ENCODE measurements at regions not wholly inside any gene's neighbourhood (a gene's known extent, or its start where the extent isn't known, plus 50 kb on each side); places are given as distances from the start of the nearest gene placed in this dataset.

DNA sequence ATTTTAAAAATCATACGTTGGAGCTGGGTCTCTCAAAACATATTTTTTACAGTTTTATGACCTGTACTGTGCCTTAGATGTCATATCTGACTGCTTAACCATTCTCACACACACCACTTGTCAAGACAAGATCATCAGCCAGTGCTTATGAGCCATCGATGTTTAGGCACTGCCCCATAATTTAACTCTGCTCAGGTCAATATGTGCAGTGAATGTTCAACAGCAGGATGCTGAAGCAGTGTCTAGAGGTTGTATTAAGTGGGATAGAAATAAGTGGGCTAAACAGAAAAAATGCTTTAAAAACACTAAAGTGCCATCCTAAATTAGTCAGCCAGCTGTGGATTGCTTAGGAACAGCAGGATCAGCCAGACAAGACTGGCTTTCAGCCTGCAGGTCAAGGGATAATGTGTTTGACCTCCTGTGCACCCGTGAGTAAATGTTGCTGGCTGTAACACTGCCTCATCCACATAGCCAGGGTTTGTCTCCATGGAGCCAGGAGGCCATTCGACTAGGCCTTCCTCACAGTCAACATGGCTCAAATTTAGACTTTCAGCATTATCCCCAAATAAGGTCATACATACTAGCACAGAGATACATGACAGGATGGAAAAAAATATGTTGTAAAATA lies 139.0 kb upstream of the NXPH2 start:
- H3K9me3 Mint-ChIP-seq (ENCODE audit: unreplicated experiment) = no peaks in the 10 kb centered on the region
- no peaks in the 10 kb centered on the region for H3K36me3 Mint-ChIP-seq (ENCODE audit: unreplicated experiment)
- no peak overlapping the region for H3K4me3 Mint-ChIP-seq (ENCODE audit: unreplicated experiment)
- TF ChIP-seq, protein P1, sequence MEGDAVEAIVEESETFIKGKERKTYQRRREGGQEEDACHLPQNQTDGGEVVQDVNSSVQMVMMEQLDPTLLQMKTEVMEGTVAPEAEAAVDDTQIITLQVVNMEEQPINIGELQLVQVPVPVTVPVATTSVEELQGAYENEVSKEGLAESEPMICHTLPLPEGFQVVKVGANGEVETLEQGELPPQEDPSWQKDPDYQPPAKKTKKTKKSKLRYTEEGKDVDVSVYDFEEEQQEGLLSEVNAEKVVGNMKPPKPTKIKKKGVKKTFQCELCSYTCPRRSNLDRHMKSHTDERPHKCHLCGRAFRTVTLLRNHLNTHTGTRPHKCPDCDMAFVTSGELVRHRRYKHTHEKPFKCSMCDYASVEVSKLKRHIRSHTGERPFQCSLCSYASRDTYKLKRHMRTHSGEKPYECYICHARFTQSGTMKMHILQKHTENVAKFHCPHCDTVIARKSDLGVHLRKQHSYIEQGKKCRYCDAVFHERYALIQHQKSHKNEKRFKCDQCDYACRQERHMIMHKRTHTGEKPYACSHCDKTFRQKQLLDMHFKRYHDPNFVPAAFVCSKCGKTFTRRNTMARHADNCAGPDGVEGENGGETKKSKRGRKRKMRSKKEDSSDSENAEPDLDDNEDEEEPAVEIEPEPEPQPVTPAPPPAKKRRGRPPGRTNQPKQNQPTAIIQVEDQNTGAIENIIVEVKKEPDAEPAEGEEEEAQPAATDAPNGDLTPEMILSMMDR (IDR thresholded peaks at IDR 0.05) = no peak
- DNase-seq (ENCODE audit: extremely low spot score, unreplicated experiment) = no peak
- H3K27me3 Mint-ChIP-seq (ENCODE audit: unreplicated experiment) = peaks cover 7% of the 10 kb centered on the region
- peaks cover 6% of the 10 kb centered on the region for H3K4me1 Mint-ChIP-seq (ENCODE audit: unreplicated experiment)
- H3K27ac Mint-ChIP-seq (ENCODE audit: unreplicated experiment) = no peak overlapping the region

DNA sequence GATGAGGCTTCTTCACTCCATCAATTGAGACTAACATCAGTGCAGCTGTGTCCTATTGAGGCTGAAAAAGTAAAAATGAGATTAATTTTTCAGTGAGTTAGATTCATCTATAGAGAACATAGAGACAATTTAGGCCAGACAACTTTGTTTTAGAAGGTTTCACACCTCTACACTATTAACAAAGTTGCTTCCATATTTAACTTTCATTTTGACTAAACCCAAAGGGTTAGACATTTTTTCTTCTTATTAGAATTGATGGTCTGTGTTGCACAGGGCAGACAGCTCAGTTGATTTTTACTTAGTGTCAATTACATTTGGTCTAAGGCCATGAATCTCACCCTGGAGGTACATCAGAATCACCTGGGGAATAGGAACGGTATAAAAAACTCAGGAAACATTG lies 130.2 kb upstream of the NXPH2 start:
- Mint-ChIP-seq H3K9me3 (ENCODE audit: unreplicated experiment) (no peaks in the 10 kb centered on the region), H3K36me3 (ENCODE audit: unreplicated experiment) (no peaks in the 10 kb centered on the region), H3K4me1 (ENCODE audit: unreplicated experiment) (no peaks in the 10 kb centered on the region), H3K27ac (ENCODE audit: unreplicated experiment) (no peak overlapping the region), H3K27me3 (ENCODE audit: unreplicated experiment) (peaks cover 8% of the 10 kb centered on the region), H3K4me3 (ENCODE audit: unreplicated experiment) (no peak overlapping the region)
- TF ChIP-seq, protein P1 (IDR thresholded peaks at IDR 0.05) = no peak
- no peak for DNase-seq (ENCODE audit: extremely low spot score, unreplicated experiment)

DNA sequence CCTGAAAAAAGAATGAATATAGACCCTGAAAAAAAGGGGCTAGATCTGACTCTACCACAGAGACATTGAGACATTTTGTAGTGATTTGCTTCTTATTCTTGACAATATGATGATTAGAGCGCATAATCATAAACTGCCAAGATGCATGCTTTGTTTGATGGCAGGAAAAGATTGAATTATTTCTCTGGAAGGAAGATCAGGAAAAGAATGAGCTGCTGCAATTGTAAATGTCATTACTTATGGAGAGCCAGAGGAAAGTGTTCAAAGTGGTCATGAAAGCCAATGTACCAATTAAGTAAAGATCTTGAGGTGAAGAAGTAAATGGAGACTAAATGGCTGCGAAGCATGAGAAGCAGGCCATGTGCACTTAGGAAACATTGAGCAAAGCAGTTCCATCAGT lies 126.4 kb upstream of the NXPH2 start:
- H3K36me3 Mint-ChIP-seq (ENCODE audit: unreplicated experiment) = no peaks in the 10 kb centered on the region
- H3K27me3 Mint-ChIP-seq (ENCODE audit: unreplicated experiment) = peaks cover 17% of the 10 kb centered on the region
- H3K4me1 Mint-ChIP-seq (ENCODE audit: unreplicated experiment) = no peaks in the 10 kb centered on the region
- no peak overlapping the region for H3K27ac Mint-ChIP-seq (ENCODE audit: unreplicated experiment)
- DNase-seq (ENCODE audit: extremely low spot score, unreplicated experiment) = no peak
- TF ChIP-seq, protein P1 (IDR thresholded peaks at IDR 0.05) = no peak
- H3K9me3 Mint-ChIP-seq (ENCODE audit: unreplicated experiment) = no peaks in the 10 kb centered on the region
- no peak overlapping the region for H3K4me3 Mint-ChIP-seq (ENCODE audit: unreplicated experiment)

DNA sequence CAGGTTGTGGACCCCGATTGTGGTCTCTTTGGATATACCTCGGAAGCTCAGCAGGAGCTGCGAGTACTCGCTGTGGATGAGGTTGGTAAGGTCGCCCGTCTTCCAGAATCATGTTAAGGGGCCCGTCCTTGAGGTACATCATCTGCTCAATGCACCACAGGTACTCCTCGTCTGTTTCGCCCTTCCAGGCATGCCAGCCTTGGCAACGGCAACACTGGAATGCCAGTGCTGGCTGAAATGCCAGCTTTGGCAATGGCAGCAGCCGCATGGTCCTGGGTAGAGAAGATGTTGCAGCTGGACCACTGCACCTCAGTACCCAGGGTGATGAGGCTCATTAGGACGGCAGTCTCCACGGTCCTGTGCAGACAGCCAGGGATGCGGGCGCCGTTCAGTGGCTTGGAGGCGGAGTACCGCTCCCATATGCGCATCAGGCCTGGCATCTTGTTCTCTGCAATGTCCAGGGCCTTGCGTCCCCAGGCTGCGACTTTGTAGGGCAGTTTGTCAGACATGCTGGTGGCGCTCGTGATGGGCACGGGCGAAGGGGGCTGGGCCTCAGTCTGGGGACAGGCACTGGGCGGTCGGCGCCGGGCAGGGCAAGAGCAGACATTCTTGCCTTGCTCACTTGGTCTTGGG lies 122.2 kb upstream of the NXPH2 start:
- Mint-ChIP-seq H3K36me3 (ENCODE audit: unreplicated experiment) (no peaks in the 10 kb centered on the region), H3K9me3 (ENCODE audit: unreplicated experiment) (no peaks in the 10 kb centered on the region), H3K27me3 (ENCODE audit: unreplicated experiment) (peaks cover 9% of the 10 kb centered on the region), H3K4me3 (ENCODE audit: unreplicated experiment) (no peak overlapping the region), H3K4me1 (ENCODE audit: unreplicated experiment) (no peaks in the 10 kb centered on the region), H3K27ac (ENCODE audit: unreplicated experiment) (no peak overlapping the region)
- no peak for DNase-seq (ENCODE audit: extremely low spot score, unreplicated experiment)
- TF ChIP-seq, protein P1 (IDR thresholded peaks at IDR 0.05) = no peak

DNA sequence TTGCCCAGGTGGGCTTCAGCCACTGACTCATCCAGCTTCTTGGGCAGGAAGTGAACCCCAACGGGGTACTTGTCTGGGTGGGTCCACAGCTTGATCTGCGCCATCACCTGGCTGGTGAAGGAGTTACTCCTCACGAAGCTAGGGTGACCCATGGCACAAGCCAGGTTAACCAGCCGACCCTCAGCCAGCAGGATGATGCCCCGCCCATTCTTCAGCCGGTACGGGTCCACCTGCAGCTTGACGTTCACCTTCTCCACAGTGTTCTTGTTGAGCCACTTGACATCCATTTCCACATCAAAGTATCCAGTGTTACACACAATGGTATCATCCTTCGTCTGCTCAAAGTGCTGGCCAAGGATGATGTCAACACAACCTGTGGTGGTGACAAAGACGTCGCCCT lies 121.3 kb upstream of the NXPH2 start:
- Mint-ChIP-seq H3K4me3 (ENCODE audit: unreplicated experiment) (no peak overlapping the region), H3K36me3 (ENCODE audit: unreplicated experiment) (no peaks in the 10 kb centered on the region), H3K9me3 (ENCODE audit: unreplicated experiment) (no peaks in the 10 kb centered on the region), H3K4me1 (ENCODE audit: unreplicated experiment) (no peaks in the 10 kb centered on the region), H3K27ac (ENCODE audit: unreplicated experiment) (no peak overlapping the region), H3K27me3 (ENCODE audit: unreplicated experiment) (peaks cover 9% of the 10 kb centered on the region)
- no peak for DNase-seq (ENCODE audit: extremely low spot score, unreplicated experiment)
- TF ChIP-seq, protein P1 (IDR thresholded peaks at IDR 0.05) = no peak
